Urinary bladder (tissue), 3 donors: ENCODE measurements at regions not wholly inside any gene's neighbourhood (a gene's known extent, or its start where the extent isn't known, plus 50 kb on each side); places are given as distances from the start of the nearest gene placed in this dataset.

Experiments used
- DNase-seq: peaks from one replicate; pipeline ENCODE4 v3.0.0-alpha.2; 2015; ENCODE audit errors: extremely low spot score
- H3K27ac ChIP-seq: one replicate; pipeline ENCODE4 v1.5.1; 2013; ENCODE audit warnings: low read depth, mild to moderate bottlenecking, moderate library complexity
- H3K36me3 ChIP-seq: one replicate; pipeline ENCODE4 v1.6.1; 2013; ENCODE audit warnings: mild to moderate bottlenecking, moderate library complexity; ENCODE audit not compliant: insufficient read depth
- H3K4me1 ChIP-seq: one replicate; pipeline ENCODE4 v1.6.1; 2013; ENCODE audit warnings: mild to moderate bottlenecking, moderate library complexity; ENCODE audit not compliant: insufficient read depth
- H3K4me3 ChIP-seq: one replicate; pipeline ENCODE4 v1.5.1; 2013; ENCODE audit warnings: low read depth, low read length
- WGBS: extraction: QIAGEN DNeasy Blood & Tissue Kit; methylation state at CpG from one replicate; pipeline ENCODE4 v1.1.7; 2013; 5-methylcytosine and 5-hydroxymethylcytosine counted together
- donor health status: healthy with polysubstance abuse.
- donor health status: healthy.

DNA sequence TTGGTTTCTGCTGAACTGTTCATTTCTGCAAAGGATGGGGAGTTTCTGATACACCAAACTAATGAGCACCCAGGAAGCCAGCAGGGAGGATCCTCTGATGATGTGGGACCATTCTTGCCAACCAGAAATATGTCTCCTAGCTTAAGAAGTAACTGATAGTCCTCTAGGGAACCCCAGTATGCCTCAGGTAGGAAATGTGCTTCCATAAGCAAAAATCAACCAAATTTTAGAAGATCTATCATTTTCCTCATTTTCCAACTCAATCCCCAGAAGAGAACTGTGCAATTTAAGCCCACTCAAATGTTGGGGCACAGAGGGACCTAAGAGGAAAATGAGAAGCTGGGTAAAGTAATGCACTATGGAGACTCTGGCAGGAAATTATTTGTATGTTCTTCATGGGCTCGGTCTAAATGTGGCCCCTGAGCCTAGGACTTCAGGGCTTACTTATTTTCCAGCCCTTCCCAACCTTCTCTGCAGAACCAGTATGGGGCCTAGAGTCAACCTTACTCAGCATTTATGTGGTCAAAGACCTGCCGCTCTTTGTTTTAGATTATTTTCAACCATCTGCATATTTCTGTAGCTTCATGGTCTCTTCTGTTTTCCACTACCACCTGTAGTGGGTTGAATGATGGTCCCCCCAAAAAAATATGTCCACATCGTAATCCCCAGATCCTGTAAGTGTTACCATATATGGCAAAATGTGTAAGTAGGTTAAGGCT, 359.8 kb upstream of the CDH4 start:
- no peak overlapping the region for H3K4me3 ChIP-seq
- H3K36me3 ChIP-seq = no peaks in the 10 kb centered on the region
- no peak overlapping the region for H3K27ac ChIP-seq
- 73% methylated on average over 3 of the region's 3 CpGs for WGBS
- DNase-seq = no peak
- no peaks in the 10 kb centered on the region for H3K4me1 ChIP-seq

GRCh38 chr20:60894091-60894490, 358.0 kb upstream of the CDH4 start:
- no peak for DNase-seq
- 75% methylated on average over 5 of the region's 5 CpGs for WGBS
- Histone ChIP-seq H3K27ac (no peak overlapping the region), H3K36me3 (no peaks in the 10 kb centered on the region), H3K4me3 (no peak overlapping the region), H3K4me1 (no peaks in the 10 kb centered on the region)

- H3K4me1 ChIP-seq = no peaks in the 10 kb centered on the region
- no peak overlapping the region for H3K4me3 ChIP-seq
- 88% methylated on average over 5 of the region's 5 CpGs for WGBS
- no peak for DNase-seq
- H3K27ac ChIP-seq = no peak overlapping the region
- H3K36me3 ChIP-seq = no peaks in the 10 kb centered on the region
Observed at GRCh38 chr20:60895363-60896079, 356.5 kb upstream of the CDH4 start.

DNA sequence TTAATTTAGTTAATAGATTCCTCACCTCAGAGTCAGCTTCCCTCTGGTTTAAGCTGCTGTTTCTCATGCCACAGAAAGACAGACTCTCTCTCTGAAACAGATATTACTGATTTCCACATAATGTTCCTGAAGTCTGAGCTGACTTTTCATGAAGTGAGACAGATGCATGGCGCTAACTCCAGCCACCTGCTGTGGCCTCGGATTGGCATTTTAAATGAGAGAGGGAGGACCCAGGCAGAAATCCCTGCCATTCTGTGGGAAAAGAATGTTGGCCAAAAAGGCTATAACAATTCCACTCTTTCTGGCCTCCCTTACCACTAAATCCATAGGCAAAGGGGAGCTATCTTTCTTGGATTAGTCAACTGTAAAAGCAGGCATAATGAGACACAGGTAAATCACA, 354.1 kb upstream of the CDH4 start:
- Histone ChIP-seq H3K4me1 (no peaks in the 10 kb centered on the region), H3K4me3 (no peak overlapping the region), H3K27ac (no peak overlapping the region), H3K36me3 (no peaks in the 10 kb centered on the region)
- WGBS = 34% methylated on average over 2 of the region's 2 CpGs
- DNase-seq = no peak

DNA sequence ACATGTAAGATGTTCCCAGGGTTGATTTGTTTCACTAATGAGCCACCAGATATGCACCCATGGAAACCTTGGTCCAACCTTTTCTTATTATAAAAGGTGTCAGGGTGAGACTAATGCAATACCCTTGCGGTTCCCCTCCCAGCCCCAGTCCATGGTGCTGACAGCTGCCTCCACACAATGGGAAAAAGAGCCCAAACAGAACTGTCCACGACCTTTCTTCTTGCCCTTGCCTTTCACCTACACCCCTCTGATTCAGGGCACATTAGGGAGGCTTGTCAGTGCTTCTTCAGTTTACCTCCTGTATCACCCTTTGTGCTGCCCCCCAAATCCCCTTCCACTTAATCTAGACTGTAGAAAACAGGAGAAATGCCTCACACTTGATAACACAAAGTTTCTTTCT, 352.7 kb upstream of the CDH4 start:
- H3K4me1 ChIP-seq = no peaks in the 10 kb centered on the region
- no peak for DNase-seq
- WGBS = 47% methylated on average over 2 of the region's 2 CpGs
- H3K4me3 ChIP-seq = no peak overlapping the region
- no peaks in the 10 kb centered on the region for H3K36me3 ChIP-seq
- no peak overlapping the region for H3K27ac ChIP-seq

DNA sequence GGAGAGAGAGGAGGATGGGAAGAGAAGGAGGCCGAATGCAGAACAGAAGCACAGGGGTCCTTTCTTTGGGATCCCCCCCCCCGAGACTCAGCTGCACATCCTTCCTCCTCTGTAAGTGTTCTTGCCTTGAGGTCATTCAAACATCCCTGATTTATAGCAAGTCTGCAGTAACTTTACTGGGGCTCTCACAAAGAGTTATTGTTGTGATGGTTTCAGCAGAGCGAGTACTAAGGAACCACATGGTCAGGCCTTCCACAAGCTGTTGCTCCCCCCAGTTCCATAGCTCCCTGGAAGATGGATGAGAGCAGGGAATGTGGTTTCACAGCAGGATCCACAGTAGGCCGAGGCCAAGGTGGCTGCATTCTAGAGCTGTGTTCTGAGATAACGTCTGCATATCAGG, 351.4 kb upstream of the CDH4 start:
- no peaks in the 10 kb centered on the region for H3K36me3 ChIP-seq
- H3K4me3 ChIP-seq = no peak overlapping the region
- 38% methylated on average over 5 of the region's 5 CpGs for WGBS
- DNase-seq = peak; percentile 11
- no peaks in the 10 kb centered on the region for H3K4me1 ChIP-seq
- H3K27ac ChIP-seq = no peak overlapping the region

DNA sequence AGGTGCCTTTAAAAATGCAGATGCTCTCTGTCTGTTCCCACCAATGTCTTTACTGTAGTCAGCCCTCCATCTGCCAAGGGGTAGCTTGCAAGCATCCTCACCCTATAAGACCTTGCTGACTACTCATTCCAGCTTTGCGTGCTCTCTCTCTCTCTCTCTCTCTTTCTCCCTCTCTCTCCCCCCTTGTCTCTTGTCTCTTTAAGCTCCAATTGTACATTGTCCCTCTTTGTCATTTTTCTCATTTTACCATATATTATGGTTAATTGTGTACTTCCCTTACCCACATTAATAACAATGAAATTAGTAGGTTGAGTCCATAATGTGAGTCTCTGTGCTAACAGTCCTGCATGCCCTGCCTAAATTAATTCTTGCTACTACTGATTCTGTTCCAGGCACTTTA, 350.2 kb upstream of the CDH4 start:
- H3K4me1 ChIP-seq = no peaks in the 10 kb centered on the region
- no peak overlapping the region for H3K4me3 ChIP-seq
- no peak overlapping the region for H3K27ac ChIP-seq
- DNase-seq = no peak
- WGBS = 94% methylated on average over 1 of the region's 1 CpG
- no peaks in the 10 kb centered on the region for H3K36me3 ChIP-seq

DNA sequence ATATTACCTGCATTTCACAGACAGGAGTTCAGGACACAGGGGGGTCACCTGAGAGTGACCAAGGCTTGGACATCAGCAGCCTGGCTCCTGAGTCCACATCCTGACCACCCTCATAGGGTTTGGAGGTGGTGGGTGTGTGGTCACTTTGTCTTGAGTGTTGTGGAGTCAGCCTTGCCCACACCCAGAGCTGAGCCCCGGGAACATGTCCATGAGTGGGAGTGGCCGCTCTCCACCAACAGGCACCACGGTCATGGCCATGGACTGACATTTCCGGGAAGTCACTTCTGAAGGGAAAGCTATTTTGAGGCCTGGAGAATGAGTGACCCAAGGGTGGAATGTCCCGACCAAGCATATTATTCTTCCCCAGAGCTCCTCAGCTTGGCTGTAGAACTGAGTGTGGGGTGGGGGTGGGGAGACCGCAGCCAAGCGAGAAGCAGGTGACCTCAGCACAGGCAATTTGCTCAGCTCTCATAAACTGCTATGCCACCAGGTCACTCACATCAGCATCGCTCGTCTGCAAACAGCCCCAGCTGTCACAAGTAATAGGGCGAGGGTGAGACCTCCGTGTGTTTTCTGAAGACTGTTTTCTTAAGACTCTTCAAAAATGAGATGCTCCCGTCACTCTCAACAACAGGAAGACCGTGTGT, 348.6 kb upstream of the CDH4 start:
- no peak overlapping the region for H3K4me3 ChIP-seq
- WGBS = 66% methylated on average over 13 of the region's 13 CpGs
- DNase-seq = no peak
- H3K4me1 ChIP-seq = no peaks in the 10 kb centered on the region
- H3K27ac ChIP-seq = no peak overlapping the region
- H3K36me3 ChIP-seq = no peaks in the 10 kb centered on the region

DNA sequence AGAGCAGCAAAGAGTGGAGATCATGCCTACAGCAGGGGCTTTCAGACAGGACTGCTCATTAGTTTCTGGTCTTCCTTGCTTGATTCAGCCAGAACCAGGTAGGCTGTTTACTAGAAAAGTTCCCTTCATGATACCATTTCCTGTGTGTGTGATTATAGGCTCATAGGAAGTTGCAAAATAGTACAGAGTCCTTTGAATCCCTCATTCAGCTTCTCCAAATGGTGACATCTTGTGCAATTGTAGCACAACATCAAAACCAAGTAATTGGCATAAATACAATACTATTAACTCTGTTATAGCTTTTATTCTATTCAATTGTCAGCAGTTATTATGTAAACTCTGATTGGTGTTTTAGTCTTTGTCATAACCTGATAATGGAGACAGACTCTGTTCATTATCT, 347.3 kb upstream of the CDH4 start:
- no peaks in the 10 kb centered on the region for H3K36me3 ChIP-seq
- no peak for DNase-seq
- H3K27ac ChIP-seq = no peak overlapping the region
- H3K4me1 ChIP-seq = no peaks in the 10 kb centered on the region
- H3K4me3 ChIP-seq = no peak overlapping the region

- H3K36me3 ChIP-seq = no peaks in the 10 kb centered on the region
- H3K27ac ChIP-seq = no peak overlapping the region
- 91% methylated on average over 2 of the region's 2 CpGs for WGBS
- no peak for DNase-seq
- H3K4me3 ChIP-seq = no peak overlapping the region
- H3K4me1 ChIP-seq = no peaks in the 10 kb centered on the region
Observed at GRCh38 chr20:60905919-60906318, 346.1 kb upstream of the CDH4 start.

DNA sequence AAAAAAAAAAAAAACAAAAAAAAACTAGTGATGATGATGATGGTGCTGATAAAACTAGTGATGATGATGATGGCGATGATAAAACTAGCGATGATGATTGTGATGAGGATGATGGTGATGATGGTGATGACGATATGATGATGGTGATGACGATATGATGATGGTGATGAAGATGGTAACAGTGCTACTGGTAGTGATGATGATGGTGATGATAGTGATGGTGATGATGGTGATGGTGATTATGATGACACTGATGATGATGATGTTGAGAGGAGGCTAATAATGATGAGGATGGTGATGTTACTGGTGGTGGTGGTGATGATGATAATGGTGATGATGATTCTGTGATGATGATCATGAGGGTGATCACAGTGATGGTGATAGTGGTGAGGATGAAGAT, 345.5 kb upstream of the CDH4 start:
- WGBS = 92% methylated on average over 4 of the region's 4 CpGs
- H3K4me1 ChIP-seq = no peaks in the 10 kb centered on the region
- no peaks in the 10 kb centered on the region for H3K36me3 ChIP-seq
- H3K4me3 ChIP-seq = no peak overlapping the region
- H3K27ac ChIP-seq = no peak overlapping the region
- DNase-seq = no peak

DNA sequence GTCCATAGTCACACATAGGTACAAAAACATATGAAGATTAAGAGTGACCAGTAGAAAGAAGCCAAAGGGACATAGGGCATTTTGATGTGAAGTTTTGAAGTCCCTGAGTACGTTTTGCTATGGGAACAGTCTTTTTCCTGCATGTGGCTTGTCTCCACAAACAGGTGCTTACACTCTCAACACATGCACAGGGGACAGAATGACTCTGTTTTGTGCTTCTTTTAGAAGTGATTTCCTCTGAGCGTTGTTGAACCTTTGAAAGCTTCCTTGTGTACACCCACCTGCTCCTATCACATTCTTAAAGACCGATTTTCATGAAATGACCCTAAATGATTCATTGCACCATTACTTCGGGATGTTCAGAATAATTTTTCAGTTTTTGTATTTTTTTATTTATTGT, 338.8 kb upstream of the CDH4 start:
- Histone ChIP-seq H3K36me3 (no peaks in the 10 kb centered on the region), H3K4me1 (no peaks in the 10 kb centered on the region), H3K27ac (no peak overlapping the region), H3K4me3 (no peak overlapping the region)
- WGBS = 65% methylated on average over 4 of the region's 4 CpGs
- DNase-seq = no peak

DNA sequence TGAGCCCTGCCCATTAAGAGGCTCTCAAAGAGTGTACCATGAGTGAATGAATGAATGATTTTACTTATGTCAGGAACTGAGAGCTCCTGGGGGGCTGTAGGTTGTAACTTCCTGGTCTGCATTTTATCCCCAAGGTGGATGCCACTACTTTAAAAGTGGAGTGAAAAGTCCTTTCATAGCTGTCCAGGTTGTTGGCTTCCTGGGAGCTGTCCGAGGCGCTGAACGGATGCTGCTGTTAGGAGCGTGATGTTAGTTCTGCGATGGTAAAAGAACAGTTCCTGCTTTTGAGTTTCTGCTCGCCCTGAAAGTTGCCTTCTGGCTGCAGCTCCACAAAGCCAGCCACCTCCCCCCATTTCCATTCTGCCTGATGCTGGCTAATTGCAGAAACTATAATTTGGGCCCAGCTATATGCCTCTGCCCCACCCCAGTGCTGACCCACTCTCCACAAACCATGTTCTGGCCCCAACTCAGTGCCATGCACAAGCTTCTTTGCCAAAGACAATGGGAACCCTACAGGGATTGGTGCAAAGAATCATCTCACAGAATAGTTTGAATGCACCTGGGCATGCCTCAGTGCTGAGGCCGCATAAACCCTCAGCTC, 330.9 kb upstream of the CDH4 start:
- no peaks in the 10 kb centered on the region for H3K4me1 ChIP-seq

GRCh38 chr20:60926831-60927230, 325.2 kb upstream of the CDH4 start:
- no peaks in the 10 kb centered on the region for H3K36me3 ChIP-seq
- WGBS = 64% methylated on average over 4 of the region's 4 CpGs
- no peaks in the 10 kb centered on the region for H3K4me1 ChIP-seq
- no peak overlapping the region for H3K4me3 ChIP-seq
- H3K27ac ChIP-seq = no peak overlapping the region
- no peak for DNase-seq

More for the DNA sequence above, 330.9 kb upstream of the CDH4 start:
- H3K36me3 ChIP-seq = no peaks in the 10 kb centered on the region
- WGBS = 39% methylated on average over 7 of the region's 7 CpGs
- DNase-seq = peak; percentile 14
- no peak overlapping the region for H3K4me3 ChIP-seq
- H3K27ac ChIP-seq = no peak overlapping the region
